Right atrium auricular region (tissue), 2 donors: ENCODE measurements at regions not wholly inside any gene's neighbourhood (a gene's known extent, or its start where the extent isn't known, plus 50 kb on each side); places are given as distances from the start of the nearest gene placed in this dataset.

Experiments used
- DNase-seq: peaks from one replicate; pipeline ENCODE4 v3.0.0-alpha.2; 2019; ENCODE audit warnings: low spot score
- H3K27ac ChIP-seq, 2 donors: fragments of 200-600 bp; sonication (generic); 1 replicate in 1 of 2; 2 replicates in 1 of 2; pipeline ENCODE4 v1.5.1; 2016 to 2019
- H3K27me3 ChIP-seq, 2 donors: fragments of 200-600 bp; sonication (generic); one replicate each; pipeline versions ENCODE4 v1.5.1 to v1.6.0; 2017 to 2019
- H3K36me3 ChIP-seq: fragments of 200-600 bp; sonication (generic); one replicate; pipeline ENCODE4 v1.5.1; 2016
- H3K4me1 ChIP-seq, 2 donors: fragments of 200-600 bp; sonication (generic); one replicate each; pipeline versions ENCODE4 v1.5.1 to v1.6.0; 2017 to 2019
- H3K4me3 ChIP-seq, 2 donors: fragments of 200-600 bp; sonication (generic); 1 replicate in 1 of 2; 2 replicates in 1 of 2; pipeline ENCODE4 v1.5.1; 2017 to 2019; ENCODE audit warnings: mild to moderate bottlenecking in 1 of 2, moderate library complexity in 1 of 2
- H3K9me3 ChIP-seq, 2 donors: fragments of 200-600 bp; sonication (generic); one replicate each; pipeline ENCODE4 v1.5.1; 2019
- TF ChIP-seq, protein P1 (sequence below), 2 donors: fragments of 200-600 bp; sonication (generic); IDR thresholded peaks; one replicate each; pipeline ENCODE4 v1.5.1; 2019; ENCODE audit warnings: antibody characterized with exemption in 2 of 2

DNA sequence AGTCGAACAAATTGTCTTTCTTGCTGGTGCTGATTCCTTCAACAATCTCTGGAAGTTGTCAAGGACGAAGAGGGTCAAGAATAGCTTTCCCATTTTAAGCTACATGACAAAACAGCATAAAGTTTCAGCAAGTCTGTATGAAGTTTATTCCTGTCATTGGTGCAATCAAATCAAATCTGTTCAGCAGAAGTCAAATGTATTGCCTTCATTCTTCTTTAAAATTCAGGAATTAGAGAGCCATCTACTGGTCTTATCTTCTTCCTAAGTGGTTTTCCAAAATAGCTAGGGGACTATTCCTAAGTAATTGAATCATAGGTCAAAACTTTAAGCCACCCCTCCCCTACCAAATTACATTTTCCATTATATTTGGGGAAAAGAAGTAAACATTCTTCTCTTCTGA lies 990.2 kb downstream of the GALC start:
- Histone ChIP-seq H3K27me3 (no peaks in the 10 kb centered on the region), H3K36me3 (no peaks in the 10 kb centered on the region), H3K4me3 (no peak overlapping the region), H3K9me3 (no peaks in the 10 kb centered on the region), H3K4me1 (no peaks in the 10 kb centered on the region), H3K27ac (no peak overlapping the region)
- no peak for DNase-seq
- TF ChIP-seq, protein P1, sequence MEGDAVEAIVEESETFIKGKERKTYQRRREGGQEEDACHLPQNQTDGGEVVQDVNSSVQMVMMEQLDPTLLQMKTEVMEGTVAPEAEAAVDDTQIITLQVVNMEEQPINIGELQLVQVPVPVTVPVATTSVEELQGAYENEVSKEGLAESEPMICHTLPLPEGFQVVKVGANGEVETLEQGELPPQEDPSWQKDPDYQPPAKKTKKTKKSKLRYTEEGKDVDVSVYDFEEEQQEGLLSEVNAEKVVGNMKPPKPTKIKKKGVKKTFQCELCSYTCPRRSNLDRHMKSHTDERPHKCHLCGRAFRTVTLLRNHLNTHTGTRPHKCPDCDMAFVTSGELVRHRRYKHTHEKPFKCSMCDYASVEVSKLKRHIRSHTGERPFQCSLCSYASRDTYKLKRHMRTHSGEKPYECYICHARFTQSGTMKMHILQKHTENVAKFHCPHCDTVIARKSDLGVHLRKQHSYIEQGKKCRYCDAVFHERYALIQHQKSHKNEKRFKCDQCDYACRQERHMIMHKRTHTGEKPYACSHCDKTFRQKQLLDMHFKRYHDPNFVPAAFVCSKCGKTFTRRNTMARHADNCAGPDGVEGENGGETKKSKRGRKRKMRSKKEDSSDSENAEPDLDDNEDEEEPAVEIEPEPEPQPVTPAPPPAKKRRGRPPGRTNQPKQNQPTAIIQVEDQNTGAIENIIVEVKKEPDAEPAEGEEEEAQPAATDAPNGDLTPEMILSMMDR (IDR thresholded peaks at IDR 0.05): no peak

DNA sequence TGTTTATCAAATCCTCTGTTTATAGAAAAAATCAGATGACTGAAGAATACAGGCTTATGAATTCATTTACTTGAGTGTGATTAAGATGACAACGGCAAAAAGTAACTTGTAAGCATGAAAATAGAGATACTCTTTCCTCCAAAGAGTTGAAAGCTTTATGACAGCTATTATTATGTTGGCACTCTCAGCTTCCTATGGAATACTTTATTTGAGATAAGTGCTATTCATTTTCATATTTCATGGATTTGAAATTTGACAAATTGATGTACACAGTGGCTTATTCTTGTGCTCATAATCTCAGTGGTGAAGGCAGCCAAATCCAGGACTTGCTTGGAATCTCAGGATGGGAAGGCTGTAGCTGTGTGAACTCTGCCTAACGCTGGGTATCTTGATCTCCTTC lies 991.6 kb downstream of the GALC start:
- Histone ChIP-seq H3K27me3 (no peaks in the 10 kb centered on the region), H3K36me3 (no peaks in the 10 kb centered on the region), H3K4me1 (no peaks in the 10 kb centered on the region), H3K4me3 (no peak overlapping the region), H3K27ac (no peak overlapping the region), H3K9me3 (no peaks in the 10 kb centered on the region)
- TF ChIP-seq, protein P1 (IDR thresholded peaks at IDR 0.05): no peak
- DNase-seq: no peak

DNA sequence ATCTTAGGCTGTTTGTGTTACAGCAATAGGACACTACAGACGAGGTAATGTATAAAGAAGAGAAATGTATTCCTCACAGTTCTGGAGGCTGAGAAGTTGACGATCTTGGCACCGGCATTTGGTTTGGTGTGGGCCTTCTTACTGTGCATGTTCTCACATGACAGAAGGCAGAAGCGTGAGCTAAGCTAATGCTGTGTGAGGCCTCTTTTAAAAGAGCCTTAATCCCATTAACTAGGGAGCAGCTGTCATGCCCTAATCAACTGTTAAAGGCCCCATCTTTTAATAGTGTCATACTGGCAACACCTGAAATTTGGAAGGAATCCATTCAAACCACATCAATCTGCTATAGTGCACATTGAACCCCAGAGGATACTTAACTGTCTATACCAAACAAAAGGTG lies 992.9 kb downstream of the GALC start:
- no peak for DNase-seq
- Histone ChIP-seq H3K4me1 (no peaks in the 10 kb centered on the region), H3K9me3 (no peaks in the 10 kb centered on the region), H3K27ac (no peak overlapping the region), H3K36me3 (no peaks in the 10 kb centered on the region), H3K4me3 (no peak overlapping the region), H3K27me3 (no peaks in the 10 kb centered on the region)
- TF ChIP-seq, protein P1 (IDR thresholded peaks at IDR 0.05): no peak

DNA sequence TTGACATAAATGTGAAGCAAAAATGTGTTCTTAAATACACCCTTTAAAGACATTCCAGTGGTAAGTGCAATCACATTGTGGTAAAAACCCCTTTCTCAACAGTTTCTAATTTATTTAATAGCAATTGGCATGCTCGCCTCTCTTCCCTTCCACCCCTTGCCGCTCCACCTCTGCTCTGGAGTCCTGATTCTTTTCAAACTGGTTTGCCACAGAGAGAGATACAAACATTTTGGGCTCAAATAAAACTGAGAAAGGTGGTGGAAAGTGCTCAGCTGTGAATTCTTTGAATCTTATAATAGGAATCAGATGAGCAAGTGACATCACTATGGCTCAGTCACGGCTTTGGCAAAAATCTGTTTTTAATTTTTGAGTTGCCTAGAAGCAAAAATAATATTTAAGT lies 993.9 kb downstream of the GALC start:
- Histone ChIP-seq H3K36me3 (no peaks in the 10 kb centered on the region), H3K27me3 (no peaks in the 10 kb centered on the region), H3K4me1 (no peaks in the 10 kb centered on the region), H3K27ac (no peak overlapping the region), H3K9me3 (no peaks in the 10 kb centered on the region), H3K4me3 (no peak overlapping the region)
- TF ChIP-seq, protein P1 (IDR thresholded peaks at IDR 0.05): no peak
- DNase-seq: no peak

DNA sequence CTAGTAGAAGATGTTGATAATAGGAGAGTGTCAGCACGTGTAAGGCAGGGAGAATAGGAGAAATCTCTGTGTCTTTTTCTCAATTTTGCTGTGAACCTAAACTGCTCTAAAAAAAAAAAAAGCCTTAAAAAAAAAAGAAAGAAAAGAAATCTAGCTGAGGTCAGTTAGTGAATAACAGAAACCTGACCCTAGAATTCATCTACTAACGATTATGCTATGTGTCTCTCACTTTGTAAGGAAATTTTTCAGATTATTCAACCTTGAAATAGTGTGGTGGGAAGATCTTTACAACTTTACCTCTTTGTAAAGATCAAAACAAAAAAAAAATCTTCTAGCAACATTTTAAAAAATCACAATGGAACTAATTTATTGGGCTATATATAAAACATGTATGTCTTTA lies 995.7 kb downstream of the GALC start:
- Histone ChIP-seq H3K27me3 (no peaks in the 10 kb centered on the region), H3K27ac (no peak overlapping the region), H3K4me1 (no peaks in the 10 kb centered on the region), H3K36me3 (no peaks in the 10 kb centered on the region), H3K4me3 (no peak overlapping the region), H3K9me3 (no peaks in the 10 kb centered on the region)
- TF ChIP-seq, protein P1 (IDR thresholded peaks at IDR 0.05): no peak
- DNase-seq: no peak

DNA sequence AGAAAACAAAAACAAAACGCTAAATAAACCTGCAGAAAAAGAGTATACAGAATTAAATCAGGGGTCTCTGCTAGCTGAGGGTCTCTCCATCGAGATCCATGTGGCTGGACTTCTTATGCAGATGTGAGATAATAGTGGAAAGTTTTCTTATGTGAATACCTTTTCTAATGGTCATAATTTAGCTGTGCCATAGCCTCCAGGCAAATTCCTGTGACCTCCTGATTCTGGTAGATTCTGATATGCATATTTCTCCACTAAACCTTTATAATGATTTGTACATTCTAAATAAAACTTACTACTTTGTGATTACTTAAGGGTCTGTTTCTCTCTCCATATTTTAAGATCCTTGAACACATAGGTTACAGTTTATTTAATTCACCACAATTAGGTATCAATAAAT lies 1002.6 kb downstream of the GALC start:
- Histone ChIP-seq H3K9me3 (no peaks in the 10 kb centered on the region), H3K36me3 (no peaks in the 10 kb centered on the region), H3K4me3 (no peak overlapping the region), H3K4me1 (no peaks in the 10 kb centered on the region), H3K27me3 (no peaks in the 10 kb centered on the region), H3K27ac (no peak overlapping the region)
- no peak for DNase-seq
- TF ChIP-seq, protein P1 (IDR thresholded peaks at IDR 0.05): no peak
